Esophagus muscularis mucosa (tissue), 3 donors: ENCODE measurements at regions not wholly inside any gene's neighbourhood (a gene's known extent, or its start where the extent isn't known, plus 50 kb on each side); places are given as distances from the start of the nearest gene placed in this dataset.

ENCODE experiments used
- CTCF ChIP-seq, 3 experiments: fragments of 200-600 bp in 2 of 3; fragments of 450-650 bp in 1 of 3; sonication (generic) in 2 of 3; IDR thresholded peaks; one replicate each; pipeline ENCODE4 v1.5.1; 2017 to 2019; ENCODE audit warnings: antibody characterized with exemption in 3 of 3, mild to moderate bottlenecking in 2 of 3, moderate library complexity in 1 of 3
- POLR2A ChIP-seq: fragments of 450-650 bp; IDR thresholded peaks from one replicate; pipeline ENCODE4 v1.6.1; 2017; ENCODE audit warnings: antibody characterized with exemption, moderate library complexity, mild to moderate bottlenecking, low read depth

- no peak for TF ChIP-seq CTCF (IDR thresholded peaks at IDR 0.05)
- TF ChIP-seq POLR2A = no peak
Measured at GRCh38 chr1:4915154-4915553, 260.7 kb downstream of the AJAP1 start.
